22Rv1 (cell line): ENCODE measurements at regions not wholly inside any gene's neighbourhood (a gene's known extent, or its start where the extent isn't known, plus 50 kb on each side); places are given as distances from the start of the nearest gene placed in this dataset.

ENCODE experiments used
- CTCF ChIP-seq: fragments of 450-650 bp; IDR thresholded peaks from 2 replicates; pipeline ENCODE4 v1.5.1; 2017; ENCODE audit warnings: mild to moderate bottlenecking
- ZFX ChIP-seq: fragments of 450-650 bp; IDR thresholded peaks from 2 replicates; pipeline ENCODE4 v1.6.1; 2017; ENCODE audit warnings: antibody characterized with exemption, borderline replicate concordance

- no peak for TF ChIP-seq CTCF
- TF ChIP-seq ZFX = no peak
These were observed 211.0 kb upstream of the NAV2 start for GRCh38 chr11:19501631-19502030.
